Upper lobe of right lung (tissue), 1 donor: ENCODE measurements at regions not wholly inside any gene's neighbourhood (a gene's known extent, or its start where the extent isn't known, plus 50 kb on each side); places are given as distances from the start of the nearest gene placed in this dataset.

Experiments used
- ATAC-seq: fragments of 200-7000 bp; cut with Tn5 transposase; one replicate; pipeline ENCODE4 v1.9.1; 2020; ENCODE audit warnings: mild to moderate bottlenecking, moderate library complexity
- DNase-seq: peaks from one replicate; pipeline ENCODE4 v3.0.0-alpha.2; 2020
- H3K27ac ChIP-seq: fragments of 200-600 bp; one replicate; pipeline ENCODE4 v1.8.0; 2022
- H3K27me3 ChIP-seq: fragments of 200-600 bp; one replicate; pipeline ENCODE4 v1.8.0; 2022; ENCODE audit warnings: mild to moderate bottlenecking
- H3K36me3 ChIP-seq: fragments of 200-600 bp; one replicate; pipeline ENCODE4 v1.8.0; 2022
- H3K4me1 ChIP-seq: fragments of 200-600 bp; one replicate; pipeline ENCODE4 v1.8.0; 2022
- H3K4me3 ChIP-seq: fragments of 200-600 bp; one replicate; pipeline ENCODE4 v1.8.0; 2022; ENCODE audit warnings: mild to moderate bottlenecking
- H3K9me3 ChIP-seq: fragments of 200-600 bp; one replicate; pipeline ENCODE4 v1.8.0; 2022
- intact Hi-C: fragments of 100-400 bp; cut with DNase I; formaldehyde crosslinking; loops from one replicate; pipeline ENCODE4 v1.11.0; 2022
- TF ChIP-seq, protein P1 (sequence below): fragments of 200-600 bp; IDR thresholded peaks from one replicate; pipeline ENCODE4 v1.8.0; 2022; ENCODE audit warnings: antibody characterized with exemption
- donor health status: DM: no; HTN: yes; CAD: no; lungs with severe emphysema.

DNA sequence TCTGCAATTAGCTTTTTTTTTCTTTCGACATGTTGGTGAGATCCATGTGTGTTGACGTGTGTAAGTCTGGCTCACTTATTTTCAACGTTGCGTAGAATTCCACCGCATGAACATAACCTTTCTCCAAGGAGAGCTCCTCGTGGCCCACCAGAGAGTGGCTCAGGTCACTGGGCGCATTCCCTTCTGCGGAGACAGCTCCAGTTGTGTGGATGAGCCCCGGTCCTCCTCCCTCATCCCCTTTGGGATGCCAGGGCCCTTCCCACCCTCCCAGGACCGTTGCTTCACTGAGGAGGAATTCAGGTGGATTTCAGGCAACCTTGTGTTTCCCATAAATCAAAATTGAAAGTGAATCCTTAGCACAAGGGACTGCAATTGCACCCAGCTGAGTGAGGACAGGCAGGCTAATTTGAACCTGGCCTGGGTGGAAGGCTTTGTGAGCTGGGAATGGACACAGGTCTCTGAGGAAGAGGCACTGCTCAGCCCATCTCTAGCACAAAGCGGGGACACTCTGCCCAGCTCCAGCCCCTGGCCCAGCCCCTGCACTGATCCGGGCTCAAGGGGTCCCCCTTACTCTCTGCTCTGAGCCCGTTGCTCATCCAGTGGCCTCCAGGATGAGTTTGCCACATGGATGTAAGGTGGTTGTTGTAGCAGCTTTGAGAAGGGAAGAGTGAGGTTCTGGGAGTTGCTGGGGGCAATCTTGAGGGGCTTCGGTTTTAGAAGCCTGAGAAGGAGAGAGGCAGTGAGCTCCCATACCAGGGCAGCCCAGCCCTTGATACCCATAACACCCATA, 57.8 kb upstream of the HAAO start:
- ATAC-seq = no peak

DNA sequence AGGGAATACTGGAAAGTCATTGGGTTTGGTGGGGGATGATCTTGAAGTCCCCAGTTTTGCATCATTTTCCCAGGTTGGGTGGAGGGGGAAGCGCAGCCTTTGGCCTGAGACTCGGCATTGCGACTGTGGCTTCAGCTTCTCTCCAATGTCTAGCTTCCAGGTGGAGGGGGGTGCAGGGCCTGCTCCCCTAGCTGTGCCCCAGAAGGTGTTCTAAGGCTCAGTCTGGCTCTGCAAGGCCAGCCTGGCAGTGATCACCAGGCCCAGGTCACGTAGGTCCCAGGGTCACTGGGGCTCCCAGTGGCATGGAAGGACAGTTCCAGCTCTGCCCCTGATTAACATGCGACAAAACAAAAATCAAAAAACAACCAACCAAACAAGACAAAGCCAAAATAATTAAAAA, 56.9 kb upstream of the HAAO start:
- ATAC-seq (no peak), DNase-seq (peak; percentile 40)
- H3K36me3 ChIP-seq = no peaks in the 10 kb centered on the region
- H3K4me3 ChIP-seq = no peak overlapping the region
- H3K27ac ChIP-seq = no peak overlapping the region
- intact Hi-C loops = no loop called here
- H3K4me1 ChIP-seq = peaks cover 14% of the 10 kb centered on the region
- H3K9me3 ChIP-seq = no peaks in the 10 kb centered on the region
- no peaks in the 10 kb centered on the region for H3K27me3 ChIP-seq
- TF ChIP-seq, protein P1, sequence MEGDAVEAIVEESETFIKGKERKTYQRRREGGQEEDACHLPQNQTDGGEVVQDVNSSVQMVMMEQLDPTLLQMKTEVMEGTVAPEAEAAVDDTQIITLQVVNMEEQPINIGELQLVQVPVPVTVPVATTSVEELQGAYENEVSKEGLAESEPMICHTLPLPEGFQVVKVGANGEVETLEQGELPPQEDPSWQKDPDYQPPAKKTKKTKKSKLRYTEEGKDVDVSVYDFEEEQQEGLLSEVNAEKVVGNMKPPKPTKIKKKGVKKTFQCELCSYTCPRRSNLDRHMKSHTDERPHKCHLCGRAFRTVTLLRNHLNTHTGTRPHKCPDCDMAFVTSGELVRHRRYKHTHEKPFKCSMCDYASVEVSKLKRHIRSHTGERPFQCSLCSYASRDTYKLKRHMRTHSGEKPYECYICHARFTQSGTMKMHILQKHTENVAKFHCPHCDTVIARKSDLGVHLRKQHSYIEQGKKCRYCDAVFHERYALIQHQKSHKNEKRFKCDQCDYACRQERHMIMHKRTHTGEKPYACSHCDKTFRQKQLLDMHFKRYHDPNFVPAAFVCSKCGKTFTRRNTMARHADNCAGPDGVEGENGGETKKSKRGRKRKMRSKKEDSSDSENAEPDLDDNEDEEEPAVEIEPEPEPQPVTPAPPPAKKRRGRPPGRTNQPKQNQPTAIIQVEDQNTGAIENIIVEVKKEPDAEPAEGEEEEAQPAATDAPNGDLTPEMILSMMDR = no peak

More for the DNA sequence above, 57.8 kb upstream of the HAAO start:
- peaks cover 12% of the 10 kb centered on the region for H3K4me1 ChIP-seq
- no peak overlapping the region for H3K4me3 ChIP-seq
- no peak overlapping the region for H3K27ac ChIP-seq
- no peaks in the 10 kb centered on the region for H3K36me3 ChIP-seq
- no peaks in the 10 kb centered on the region for H3K9me3 ChIP-seq
- no peaks in the 10 kb centered on the region for H3K27me3 ChIP-seq
- TF ChIP-seq, protein P1 = no peak
- peak; percentile 38 for DNase-seq
- intact Hi-C loops = no loop called here

DNA sequence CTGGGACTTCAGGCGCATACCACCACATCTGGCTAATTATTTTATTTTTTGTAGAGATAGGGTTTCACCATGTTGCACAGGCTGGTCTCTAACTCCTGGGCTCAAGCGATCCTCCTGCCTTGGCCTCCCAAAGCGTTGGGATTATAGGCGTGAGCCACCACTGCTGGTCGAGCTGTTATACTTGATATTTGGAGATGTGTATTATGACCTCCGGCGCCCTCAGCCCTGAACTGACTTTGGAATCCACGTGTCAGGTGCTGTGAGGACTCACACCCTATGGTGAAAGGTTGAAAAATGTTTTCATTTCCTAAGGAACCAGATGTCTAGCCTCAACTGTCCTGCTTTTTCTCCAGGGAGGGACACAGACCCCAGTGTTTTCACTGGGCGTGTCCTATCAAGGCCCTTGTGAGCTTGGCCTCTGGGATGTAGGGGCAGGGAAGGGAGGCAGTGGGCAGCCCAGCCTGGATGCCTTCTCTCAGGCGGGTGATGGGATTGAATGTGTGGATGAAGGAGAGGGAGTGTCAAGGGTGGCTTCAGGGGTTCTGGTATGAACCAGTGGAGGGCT, 56.4 kb upstream of the HAAO start:
- Histone ChIP-seq H3K4me1 (peaks cover 14% of the 10 kb centered on the region), H3K27me3 (no peaks in the 10 kb centered on the region), H3K9me3 (no peaks in the 10 kb centered on the region), H3K27ac (no peak overlapping the region), H3K36me3 (no peaks in the 10 kb centered on the region), H3K4me3 (no peak overlapping the region)
- TF ChIP-seq, protein P1 = no peak
- intact Hi-C loops = no loop called here
- no peak for ATAC-seq
- DNase-seq = no peak

DNA sequence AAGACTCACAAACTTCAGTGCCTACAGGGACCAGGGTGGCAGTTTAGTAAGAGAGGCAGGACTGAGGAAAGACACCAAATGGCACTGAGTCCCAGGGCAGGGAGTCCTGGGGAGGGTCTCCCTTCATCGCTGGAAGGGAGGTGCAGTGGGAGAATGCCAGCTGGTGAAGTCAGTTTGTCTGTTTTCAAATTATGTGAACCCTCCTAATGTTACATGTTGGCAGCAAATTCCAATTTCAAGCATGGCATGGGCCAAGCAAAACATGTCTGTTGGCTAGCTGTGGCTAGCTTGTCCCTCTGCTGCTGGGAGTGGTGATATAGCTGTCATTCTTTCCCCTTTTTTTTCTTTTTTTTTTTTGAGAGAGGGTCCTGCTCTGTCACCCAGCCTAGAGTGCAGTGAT, 55.9 kb upstream of the HAAO start:
- H3K36me3 ChIP-seq = no peaks in the 10 kb centered on the region
- H3K9me3 ChIP-seq = no peaks in the 10 kb centered on the region
- H3K27me3 ChIP-seq = no peaks in the 10 kb centered on the region
- no peak for ATAC-seq
- TF ChIP-seq, protein P1 = no peak
- H3K4me1 ChIP-seq = peaks cover 14% of the 10 kb centered on the region
- peak; percentile 8 for DNase-seq
- intact Hi-C loops = no loop called here
- H3K27ac ChIP-seq = no peak overlapping the region
- H3K4me3 ChIP-seq = no peak overlapping the region

DNA sequence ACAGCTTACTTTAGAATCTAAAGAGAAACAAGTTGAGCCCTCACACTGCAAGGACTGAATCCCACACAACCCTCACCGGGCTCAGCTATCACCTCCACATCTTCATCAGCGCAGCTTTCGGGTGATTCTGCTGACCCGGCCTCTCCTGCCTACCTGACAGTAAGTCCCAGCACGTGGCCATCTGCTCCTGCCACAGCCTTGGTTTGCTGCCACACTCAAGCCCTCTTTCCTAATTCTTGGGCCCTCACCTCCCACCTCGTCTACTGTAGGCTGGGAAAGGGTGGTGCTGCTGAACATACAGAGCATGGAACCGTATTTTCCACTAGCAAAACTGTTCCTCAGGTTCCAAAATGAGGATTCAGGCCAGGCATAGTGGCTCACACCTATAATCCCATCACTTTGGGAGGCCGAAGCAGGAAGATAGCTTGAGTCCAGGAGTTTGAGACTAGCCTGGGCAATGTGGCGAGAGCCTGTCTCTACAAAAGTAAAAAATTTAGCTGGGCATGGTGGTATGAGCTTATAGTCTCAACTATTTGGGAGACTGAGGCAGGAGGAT, 55.3 kb upstream of the HAAO start:
- Histone ChIP-seq H3K4me1 (peaks cover 14% of the 10 kb centered on the region), H3K4me3 (no peak overlapping the region), H3K27me3 (no peaks in the 10 kb centered on the region), H3K9me3 (no peaks in the 10 kb centered on the region), H3K27ac (no peak overlapping the region), H3K36me3 (no peaks in the 10 kb centered on the region)
- TF ChIP-seq, protein P1 = no peak
- ATAC-seq (no peak), DNase-seq (peak; percentile 57)
- intact Hi-C loops = no loop called here
